GM12864 (cell line): ENCODE measurements at regions not wholly inside any gene's neighbourhood (a gene's known extent, or its start where the extent isn't known, plus 50 kb on each side); places are given as distances from the start of the nearest gene placed in this dataset.

Experiments used
- DNase-seq: peaks from one replicate; pipeline ENCODE4 v3.0.0-alpha.2; 2011; ENCODE audit warnings: low read depth
- H3K4me3 ChIP-seq: 2 replicates; pipeline ENCODE4 v1.5.1; 2011; ENCODE audit warnings: mild to moderate bottlenecking, low read depth, low read length, control low read depth
- TF ChIP-seq, protein P1 (sequence below): IDR thresholded peaks from 2 replicates; pipeline ENCODE4 v1.5.1; 2011; ENCODE audit warnings: low read depth, mild to moderate bottlenecking, moderate library complexity, low read length, control low read depth, inconsistent platforms; ENCODE audit errors: missing control alignments

DNA sequence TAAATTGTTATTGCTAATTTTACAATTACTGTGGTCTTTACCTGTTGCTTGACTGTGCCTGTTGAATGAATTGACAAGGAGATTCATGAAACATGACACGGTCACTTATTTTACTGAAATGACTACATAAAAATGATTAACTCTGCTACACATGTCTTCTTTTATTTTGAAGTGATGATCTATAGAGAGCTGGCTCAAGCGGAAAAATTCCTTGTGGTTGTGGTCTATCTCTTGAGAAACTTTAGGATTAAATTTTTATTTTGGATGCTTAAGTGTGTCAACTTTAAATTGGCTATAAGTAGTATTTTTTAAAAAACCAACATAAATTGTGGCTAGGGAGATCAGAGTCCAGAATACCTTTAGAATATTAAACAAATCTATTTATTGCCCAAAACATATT, 131.8 kb upstream of the PITX2 start:
- TF ChIP-seq, protein P1, sequence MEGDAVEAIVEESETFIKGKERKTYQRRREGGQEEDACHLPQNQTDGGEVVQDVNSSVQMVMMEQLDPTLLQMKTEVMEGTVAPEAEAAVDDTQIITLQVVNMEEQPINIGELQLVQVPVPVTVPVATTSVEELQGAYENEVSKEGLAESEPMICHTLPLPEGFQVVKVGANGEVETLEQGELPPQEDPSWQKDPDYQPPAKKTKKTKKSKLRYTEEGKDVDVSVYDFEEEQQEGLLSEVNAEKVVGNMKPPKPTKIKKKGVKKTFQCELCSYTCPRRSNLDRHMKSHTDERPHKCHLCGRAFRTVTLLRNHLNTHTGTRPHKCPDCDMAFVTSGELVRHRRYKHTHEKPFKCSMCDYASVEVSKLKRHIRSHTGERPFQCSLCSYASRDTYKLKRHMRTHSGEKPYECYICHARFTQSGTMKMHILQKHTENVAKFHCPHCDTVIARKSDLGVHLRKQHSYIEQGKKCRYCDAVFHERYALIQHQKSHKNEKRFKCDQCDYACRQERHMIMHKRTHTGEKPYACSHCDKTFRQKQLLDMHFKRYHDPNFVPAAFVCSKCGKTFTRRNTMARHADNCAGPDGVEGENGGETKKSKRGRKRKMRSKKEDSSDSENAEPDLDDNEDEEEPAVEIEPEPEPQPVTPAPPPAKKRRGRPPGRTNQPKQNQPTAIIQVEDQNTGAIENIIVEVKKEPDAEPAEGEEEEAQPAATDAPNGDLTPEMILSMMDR: no peak
- DNase-seq: no peak
- H3K4me3 ChIP-seq: no peak overlapping the region

DNA sequence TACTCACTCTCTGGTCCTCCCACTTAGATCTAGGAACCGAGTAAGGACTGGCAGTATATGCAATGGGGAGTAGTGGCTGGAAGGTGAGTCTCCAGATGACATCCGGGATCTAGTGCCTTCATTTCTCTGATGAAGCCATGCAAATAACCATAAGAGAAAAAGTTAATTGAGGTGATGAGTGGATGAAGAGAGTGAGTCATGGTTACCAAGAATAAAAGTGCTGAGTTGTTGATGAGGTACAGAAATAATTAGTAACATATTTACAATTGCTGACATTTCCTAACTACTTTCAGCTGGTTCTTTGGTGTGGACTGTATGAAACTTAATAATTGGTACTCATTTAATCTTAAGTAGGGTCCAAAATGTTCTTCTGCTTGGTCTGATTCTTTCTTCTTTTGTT, 146.7 kb upstream of the PITX2 start:
- TF ChIP-seq, protein P1: no peak
- H3K4me3 ChIP-seq: no peak overlapping the region
- DNase-seq: no peak

DNA sequence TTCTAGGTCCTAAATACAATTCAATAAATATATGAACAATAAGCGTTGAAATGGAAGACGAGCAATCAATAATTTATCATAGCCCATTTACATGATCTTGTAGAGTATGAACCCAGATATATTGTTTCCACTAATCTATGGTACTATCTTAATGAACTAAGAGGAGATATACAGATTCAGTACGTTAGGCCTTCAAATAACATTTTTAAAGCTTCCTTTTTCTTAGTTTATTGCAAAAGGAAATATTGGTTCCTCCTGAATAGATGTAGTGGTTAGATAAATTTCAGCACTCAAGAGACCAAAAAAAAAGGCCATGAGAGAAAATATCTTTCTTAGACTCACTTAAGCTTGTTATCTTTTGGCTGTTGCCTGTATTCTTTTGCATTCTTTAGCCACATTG, 147.5 kb upstream of the PITX2 start:
- DNase-seq: no peak
- H3K4me3 ChIP-seq: no peak overlapping the region
- TF ChIP-seq, protein P1: no peak

DNA sequence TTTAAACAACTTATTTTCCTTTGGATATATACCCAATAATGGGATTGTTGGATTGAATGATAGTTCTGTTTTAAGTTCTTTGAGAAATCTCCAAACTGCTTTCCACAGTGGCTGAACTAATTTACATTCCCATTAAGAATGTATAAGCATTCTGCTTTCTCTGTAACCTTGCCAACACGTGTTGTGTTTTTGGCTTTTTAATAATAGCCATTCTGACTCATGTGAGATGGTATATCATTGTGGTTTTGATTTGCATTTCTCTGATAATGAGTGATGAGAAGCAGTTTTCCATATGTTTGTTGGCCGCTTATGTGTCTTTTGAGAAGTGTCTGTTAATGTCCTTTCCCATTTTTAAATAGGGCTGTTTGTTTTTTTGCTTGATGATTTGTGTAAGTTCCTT, 155.6 kb upstream of the PITX2 start:
- no peak for DNase-seq
- H3K4me3 ChIP-seq: no peak overlapping the region
- TF ChIP-seq, protein P1: no peak

DNA sequence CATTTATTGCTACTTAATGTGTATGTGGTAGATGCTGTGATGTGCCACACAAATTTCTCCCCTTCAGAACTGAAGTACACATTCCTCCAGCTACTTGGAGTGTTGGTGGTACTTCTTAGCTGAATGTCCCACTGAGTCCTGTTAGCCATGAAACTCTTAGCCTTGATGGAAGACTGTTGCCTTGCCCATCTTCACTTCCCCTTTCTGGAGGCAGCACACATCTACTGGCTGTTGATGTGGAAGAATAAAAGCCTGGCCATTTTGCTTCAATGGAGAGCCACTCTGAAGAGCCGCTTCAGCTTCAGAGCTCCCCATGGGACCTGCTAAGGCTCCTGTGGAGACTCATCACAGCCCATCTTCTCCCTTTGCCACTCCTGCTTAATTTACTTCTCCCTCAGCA, 157.7 kb upstream of the PITX2 start:
- no peak overlapping the region for H3K4me3 ChIP-seq
- no peak for DNase-seq
- TF ChIP-seq, protein P1: no peak

DNA sequence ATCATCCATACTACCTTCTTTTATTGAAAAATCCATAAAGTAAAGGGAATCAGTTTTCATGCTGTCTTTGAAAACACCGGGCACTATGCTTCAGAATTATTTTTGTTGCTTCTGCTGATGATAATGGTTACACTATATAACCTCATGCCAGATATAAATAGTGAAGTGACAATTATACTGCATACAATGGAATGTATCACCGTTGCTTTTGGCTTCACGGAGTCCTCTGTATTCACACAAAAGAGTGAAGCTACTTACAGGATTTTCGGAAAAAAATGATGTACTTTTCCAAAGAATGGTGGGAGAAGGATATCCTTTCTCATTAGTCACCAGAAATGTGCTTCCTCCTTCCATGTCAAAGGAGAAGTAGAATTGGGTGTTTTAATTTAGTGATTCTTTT, 159.1 kb upstream of the PITX2 start:
- TF ChIP-seq, protein P1: no peak
- no peak overlapping the region for H3K4me3 ChIP-seq
- DNase-seq: no peak

DNA sequence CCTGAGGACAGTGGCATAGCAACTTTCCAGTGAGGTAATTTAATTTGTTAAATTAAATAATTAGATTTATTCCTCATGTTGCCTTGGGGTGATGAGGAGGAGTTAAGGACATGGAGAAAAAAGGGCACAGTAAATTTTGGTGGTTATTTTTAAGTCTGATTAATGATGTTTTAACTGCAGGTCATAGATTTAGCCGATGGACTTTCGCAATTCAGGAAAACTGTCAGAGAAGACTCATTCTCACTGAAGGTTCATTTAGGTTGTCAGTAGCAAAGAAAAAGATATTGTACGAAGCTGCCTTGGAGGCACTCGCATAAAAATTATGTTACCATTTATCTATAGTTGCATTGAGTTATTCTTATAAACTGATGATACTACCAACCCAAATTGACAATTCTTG, 164.2 kb upstream of the PITX2 start:
- no peak for DNase-seq
- H3K4me3 ChIP-seq: no peak overlapping the region
- TF ChIP-seq, protein P1: no peak
